ENCODE measurements at regions not wholly inside any gene's neighbourhood (a gene's known extent, or its start where the extent isn't known, plus 50 kb on each side); places are given as distances from the start of the nearest gene placed in this dataset.

DNA sequence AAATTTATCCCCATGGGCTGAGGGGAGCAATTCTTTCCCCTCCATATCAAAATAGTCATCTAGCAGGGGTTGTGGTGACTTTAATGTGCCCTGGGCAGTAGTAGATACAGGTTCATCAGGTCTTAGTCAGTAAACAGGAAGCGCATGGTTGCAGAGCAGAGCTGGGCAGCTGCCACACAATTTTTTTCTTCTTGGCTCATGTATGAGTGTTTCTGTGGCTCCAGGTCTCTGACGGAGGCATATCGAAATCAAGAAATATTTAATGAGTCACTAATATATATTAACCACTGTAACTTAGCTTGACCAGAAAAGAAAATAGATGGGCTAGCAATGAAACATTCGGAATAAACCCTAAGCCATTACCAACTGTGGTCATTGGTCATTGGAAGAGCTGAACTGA lies 68.4 kb upstream of the UBL3 start:
- CTCF ChIA-PET (ENCODE audit: partially characterized antibody) = interaction anchor here (1.4 to 7.1 kb wide), 2 partner anchors 9 to 18 kb away, joined by 3 to 97 read pairs; no protein-coding TSS in a partner anchor

More for the DNA sequence above, 68.4 kb upstream of the UBL3 start:
- no peak overlapping the region for H3K4me3 ChIP-seq (ENCODE audit: extremely low read depth in 1 of 4, insufficient read depth in 2 of 4, low read depth in 3 of 4, low read length in 4 of 4)
- no peak overlapping the region for H4K5ac ChIP-seq (ENCODE audit: insufficient read length, low read depth, low read length)
- H3K9me3 ChIP-seq (ENCODE audit: insufficient read depth in 2 of 2, low read depth in 1 of 2, low read length in 1 of 2) = no peaks in the 10 kb centered on the region
- WGBS, 2 experiments (ENCODE audit: extremely low coverage in 1 of 2, insufficient coverage in 1 of 2, insufficient read length in 1 of 2, insufficient replicate concordance in 2 of 2, low coverage in 1 of 2, low lambda C conversion rate in 2 of 2, missing lambda C conversion rate in 1 of 2) = 89% methylated on average over 4 of the region's 4 CpGs; no CpG with 5 or more reads in 1 of the 2 experiments
- no peak overlapping the region for H4K8ac ChIP-seq (ENCODE audit: extremely low read depth, insufficient read depth, low read length)
- H2BK12ac ChIP-seq (ENCODE audit: low read depth, low read length) = no peak overlapping the region
- H3K79me2 ChIP-seq (ENCODE audit: control insufficient read depth in 1 of 2, insufficient read depth in 2 of 2, low read length in 2 of 2) = no peaks in the 10 kb centered on the region
- H2BK120ac ChIP-seq (replicated peaks; ENCODE audit: low read depth, low read length) = no peak overlapping the region
- POLR2A ChIA-PET (ENCODE audit: partially characterized antibody) = no interaction called here
- H2BK20ac ChIP-seq (ENCODE audit: low read length) = no peak overlapping the region
- no peak overlapping the region for H2AFZ ChIP-seq (ENCODE audit: low read length)
- FAIRE-seq = no peak
- no peak for TF ChIP-seq HDAC6 (IDR thresholded peaks at IDR 0.05; ENCODE audit: low read depth, low read length)
- TF ChIP-seq SP2 (IDR thresholded peaks at IDR 0.05; ENCODE audit: low read length) = no peak
- no peak for TF ChIP-seq HDAC2 (IDR thresholded peaks at IDR 0.05; ENCODE audit: borderline replicate concordance in 1 of 2, low read depth in 2 of 2, low read length in 2 of 2)
- no peak for TF ChIP-seq JUND (IDR thresholded peaks at IDR 0.05; ENCODE audit: low read length)
- H3K18ac ChIP-seq (ENCODE audit: extremely low read depth, low read length) = no peak overlapping the region
- H4K91ac ChIP-seq (replicated peaks; ENCODE audit: insufficient read length, low read length) = no peak overlapping the region
- H3K79me1 ChIP-seq (ENCODE audit: low read depth, low read length) = no peaks in the 10 kb centered on the region
- no peaks in the 10 kb centered on the region for H3K36me3 ChIP-seq (ENCODE audit: control insufficient read depth in 2 of 4, insufficient read depth in 4 of 4, low read length in 3 of 4)
- peaks cover 0 to 3% (median 0%) of the 10 kb centered on the region in 4 experiments; a peak in 3 of 7 replicates for H3K4me1 ChIP-seq (replicated peaks in 1 of 4; ENCODE audit: control insufficient read depth in 3 of 4, insufficient read depth in 4 of 4, low read length in 3 of 4)
- H3K27me3 ChIP-seq (replicated peaks in 1 of 4; ENCODE audit: control insufficient read depth in 3 of 4, extremely low read depth in 1 of 4, insufficient read depth in 3 of 4, low read length in 3 of 4) = peaks cover 0 to 7% (median 3%) of the 10 kb centered on the region in 4 experiments; a peak in 3 of 7 replicates
- no peak overlapping the region for H3K27ac ChIP-seq (ENCODE audit: low read depth, low read length)
- no peak overlapping the region for H3K4ac ChIP-seq (replicated peaks; ENCODE audit: insufficient read length, low read depth, low read length)
- H2BK15ac ChIP-seq (ENCODE audit: low read length) = no peak overlapping the region
- no peak overlapping the region for H3K4me2 ChIP-seq (ENCODE audit: insufficient read depth in 1 of 2, low read depth in 2 of 2, low read length in 2 of 2)
- no peak overlapping the region for H3K23ac ChIP-seq (ENCODE audit: insufficient read length)
- H3K23me2 ChIP-seq (ENCODE audit: low read depth, low read length) = no peaks in the 10 kb centered on the region
- H2AK5ac ChIP-seq (ENCODE audit: low read depth, low read length) = no peak overlapping the region; the same call in 1 of the 2 replicates
- H3K9ac ChIP-seq (replicated peaks in 1 of 4; ENCODE audit: extremely low read depth in 1 of 4, low read depth in 3 of 4, low read length in 3 of 4) = no peak overlapping the region
- DNase-seq (ENCODE audit: low read depth in 1 of 2, low spot score in 2 of 2) = no peak
- H2BK5ac ChIP-seq (ENCODE audit: low read depth, low read length) = no peak overlapping the region
- H3K14ac ChIP-seq (ENCODE audit: insufficient read length) = no peak overlapping the region
- H3K56ac ChIP-seq (replicated peaks; ENCODE audit: insufficient read length, low read depth, low read length) = no peak overlapping the region
- no peaks in the 10 kb centered on the region for H4K20me1 ChIP-seq (replicated peaks in 1 of 2; ENCODE audit: control insufficient read depth in 1 of 2, insufficient read depth in 2 of 2, low read length in 2 of 2)
